CD14-positive monocyte (primary cell): ENCODE measurements at regions not wholly inside any gene's neighbourhood (a gene's known extent, or its start where the extent isn't known, plus 50 kb on each side); places are given as distances from the start of the nearest gene placed in this dataset.

Experiments
- DNase-seq, 3 donors: peaks; one replicate each; pipeline ENCODE4 v3.0.0-alpha.2; 2011 to 2022
- H2AFZ ChIP-seq: 2 replicates; pipeline ENCODE4 v1.6.0; 2012; ENCODE audit warnings: mild to moderate bottlenecking, low read depth, low read length, inconsistent platforms; ENCODE audit not compliant: insufficient read depth, poor library complexity, severe bottlenecking
- H3K27ac ChIP-seq, 2 donors: 1 replicate in 1 of 2; 2 replicates in 1 of 2; pipeline ENCODE4 v1.5.1; 2012 to 2013; ENCODE audit warnings: low read length in 2 of 2, control low read depth in 1 of 2, inconsistent platforms in 1 of 2, low read depth in 1 of 2, mild to moderate bottlenecking in 1 of 2
- H3K27me3 ChIP-seq, 2 donors: one replicate each; pipeline versions ENCODE4 v1.6.0 to v1.6.1; 2011 to 2013; ENCODE audit warnings: low read length in 2 of 2; ENCODE audit not compliant: control insufficient read depth in 2 of 2, insufficient read depth in 2 of 2
- H3K36me3 ChIP-seq, 2 donors: replicated peaks in 1 of 2; 1 replicate in 1 of 2; 2 replicates in 1 of 2; pipeline versions ENCODE4 v1.5.1 to v1.6.1; 2012 to 2013; ENCODE audit warnings: low read length in 2 of 2, control low read depth in 1 of 2, inconsistent platforms in 1 of 2, mild to moderate bottlenecking in 1 of 2; ENCODE audit not compliant: insufficient read depth in 2 of 2, control insufficient read depth in 1 of 2
- H3K4me1 ChIP-seq, 2 donors: 1 replicate in 1 of 2; 2 replicates in 1 of 2; pipeline versions ENCODE4 v1.5.1 to v1.6.1; 2012 to 2013; ENCODE audit warnings: low read length in 2 of 2, control low read depth in 1 of 2, inconsistent platforms in 1 of 2, mild to moderate bottlenecking in 1 of 2, moderate library complexity in 1 of 2; ENCODE audit not compliant: insufficient read depth in 2 of 2, control insufficient read depth in 1 of 2
- H3K4me2 ChIP-seq: replicated peaks from 2 replicates; pipeline ENCODE3; 2012; ENCODE audit warnings: low read length, moderate library complexity, mild to moderate bottlenecking; ENCODE audit not compliant: poor library complexity, severe bottlenecking; ENCODE audit errors: extremely low read depth
- H3K4me3 ChIP-seq, 3 experiments: fragments of 200-600 bp in 1 of 3; sonication (generic) in 1 of 3; replicated peaks in 1 of 3; 1 replicate in 2 of 3; 2 replicates in 1 of 3; pipeline ENCODE4 v1.5.1; 2011 to 2013; ENCODE audit warnings: low read length in 3 of 3, mild to moderate bottlenecking in 3 of 3, control low read depth in 2 of 3, low read depth in 2 of 3, inconsistent platforms in 1 of 3, moderate library complexity in 1 of 3
- H3K79me2 ChIP-seq: 2 replicates; pipeline ENCODE4 v1.6.0; 2012; ENCODE audit warnings: mild to moderate bottlenecking, control low read depth, inconsistent platforms, low read length, moderate library complexity; ENCODE audit not compliant: insufficient read depth
- H3K9ac ChIP-seq: 2 replicates; pipeline ENCODE4 v1.6.0; 2017; ENCODE audit warnings: low read length, mild to moderate bottlenecking; ENCODE audit not compliant: insufficient read depth, poor library complexity, severe bottlenecking
- H3K9me3 ChIP-seq, 2 donors: replicated peaks in 1 of 2; 1 replicate in 1 of 2; 2 replicates in 1 of 2; pipeline versions ENCODE4 v1.5.1 to v1.6.1; 2012 to 2013; ENCODE audit warnings: low read length in 2 of 2, control low read depth in 1 of 2; ENCODE audit not compliant: control insufficient read depth in 1 of 2, insufficient read depth in 1 of 2
- H4K20me1 ChIP-seq: 2 replicates; pipeline ENCODE4 v1.6.0; 2012; ENCODE audit warnings: mild to moderate bottlenecking, low read length, control low read depth, moderate library complexity; ENCODE audit not compliant: insufficient read depth
- H3K27ac Mint-ChIP-seq, 7 donors: one replicate each; pipeline ENCODE4 v1.8.0; 2020; ENCODE audit warnings: mild to moderate bottlenecking in 7 of 7, mixed read lengths in 7 of 7, moderate library complexity in 6 of 7, inconsistent platforms in 2 of 7
- H3K27me3 Mint-ChIP-seq, 3 donors: one replicate each; pipeline ENCODE4 v1.8.0; 2021 to 2022; ENCODE audit warnings: low read depth in 3 of 3, mild to moderate bottlenecking in 3 of 3, mixed read lengths in 3 of 3, moderate library complexity in 3 of 3, inconsistent platforms in 1 of 3
- H3K36me3 Mint-ChIP-seq, 2 donors: one replicate each; pipeline ENCODE4 v1.8.0; 2020; ENCODE audit warnings: mixed read lengths in 2 of 2, inconsistent platforms in 1 of 2, mild to moderate bottlenecking in 1 of 2
- H3K4me1 Mint-ChIP-seq: one replicate; pipeline ENCODE4 v1.8.0; 2020; ENCODE audit warnings: mild to moderate bottlenecking, mixed read lengths
- H3K4me3 Mint-ChIP-seq, 2 donors: one replicate each; pipeline ENCODE4 v1.8.0; 2020; ENCODE audit warnings: mild to moderate bottlenecking in 2 of 2, mixed read lengths in 2 of 2, moderate library complexity in 1 of 2
- H3K9me3 Mint-ChIP-seq, 7 donors: one replicate each; pipeline ENCODE4 v1.8.0; 2020 to 2022; ENCODE audit warnings: mixed read lengths in 7 of 7, mild to moderate bottlenecking in 6 of 7, moderate library complexity in 6 of 7, inconsistent platforms in 2 of 7
- WGBS: methylation state at CpG from one replicate; pipeline ENCODE4 v1.1.5; 2013; ENCODE audit warnings: missing lambda C conversion rate; ENCODE audit not compliant: insufficient coverage; 5-methylcytosine and 5-hydroxymethylcytosine counted together
- intact Hi-C, 2 donors: fragments of 100-400 bp; cut with micrococcal nuclease; formaldehyde crosslinking; loops; one replicate each; pipeline versions ENCODE4 v1.15.0 to v1.15.1; 2023
- TF ChIP-seq, protein P1 (sequence below): fragments of 200-600 bp; IDR thresholded peaks from one replicate; pipeline ENCODE4 v1.8.0; 2022; ENCODE audit warnings: antibody characterized with exemption, mild to moderate bottlenecking

- no peaks in the 10 kb centered on the region for H3K27me3 ChIP-seq
- no peaks in the 10 kb centered on the region for H3K4me1 ChIP-seq
- Mint-ChIP-seq H3K27ac (no peak overlapping the region), H3K27me3 (no peaks in the 10 kb centered on the region), H3K36me3 (no peaks in the 10 kb centered on the region), H3K9me3 (peaks cover 0 to 3% (median 0%) of the 10 kb centered on the region in 7 donors), H3K4me3 (no peak overlapping the region), H3K4me1 (no peaks in the 10 kb centered on the region)
- no peak overlapping the region for H3K4me2 ChIP-seq
- H4K20me1 ChIP-seq = no peaks in the 10 kb centered on the region
- no peak overlapping the region for H3K4me3 ChIP-seq
- H3K9me3 ChIP-seq = no peaks in the 10 kb centered on the region
- H3K9ac ChIP-seq = no peak overlapping the region
- intact Hi-C loops = no loop called here
- H2AFZ ChIP-seq = no peak overlapping the region
- no peaks in the 10 kb centered on the region for H3K79me2 ChIP-seq
- DNase-seq = no peak
- TF ChIP-seq, protein P1, sequence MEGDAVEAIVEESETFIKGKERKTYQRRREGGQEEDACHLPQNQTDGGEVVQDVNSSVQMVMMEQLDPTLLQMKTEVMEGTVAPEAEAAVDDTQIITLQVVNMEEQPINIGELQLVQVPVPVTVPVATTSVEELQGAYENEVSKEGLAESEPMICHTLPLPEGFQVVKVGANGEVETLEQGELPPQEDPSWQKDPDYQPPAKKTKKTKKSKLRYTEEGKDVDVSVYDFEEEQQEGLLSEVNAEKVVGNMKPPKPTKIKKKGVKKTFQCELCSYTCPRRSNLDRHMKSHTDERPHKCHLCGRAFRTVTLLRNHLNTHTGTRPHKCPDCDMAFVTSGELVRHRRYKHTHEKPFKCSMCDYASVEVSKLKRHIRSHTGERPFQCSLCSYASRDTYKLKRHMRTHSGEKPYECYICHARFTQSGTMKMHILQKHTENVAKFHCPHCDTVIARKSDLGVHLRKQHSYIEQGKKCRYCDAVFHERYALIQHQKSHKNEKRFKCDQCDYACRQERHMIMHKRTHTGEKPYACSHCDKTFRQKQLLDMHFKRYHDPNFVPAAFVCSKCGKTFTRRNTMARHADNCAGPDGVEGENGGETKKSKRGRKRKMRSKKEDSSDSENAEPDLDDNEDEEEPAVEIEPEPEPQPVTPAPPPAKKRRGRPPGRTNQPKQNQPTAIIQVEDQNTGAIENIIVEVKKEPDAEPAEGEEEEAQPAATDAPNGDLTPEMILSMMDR = no peak
- WGBS = no CpG with 5 or more reads among the region's 1 CpG
- no peaks in the 10 kb centered on the region for H3K36me3 ChIP-seq
- H3K27ac ChIP-seq = no peak overlapping the region
Observed at GRCh38 chr11:114982141-114982540, 303.8 kb downstream of the NXPE2 start.

DNA sequence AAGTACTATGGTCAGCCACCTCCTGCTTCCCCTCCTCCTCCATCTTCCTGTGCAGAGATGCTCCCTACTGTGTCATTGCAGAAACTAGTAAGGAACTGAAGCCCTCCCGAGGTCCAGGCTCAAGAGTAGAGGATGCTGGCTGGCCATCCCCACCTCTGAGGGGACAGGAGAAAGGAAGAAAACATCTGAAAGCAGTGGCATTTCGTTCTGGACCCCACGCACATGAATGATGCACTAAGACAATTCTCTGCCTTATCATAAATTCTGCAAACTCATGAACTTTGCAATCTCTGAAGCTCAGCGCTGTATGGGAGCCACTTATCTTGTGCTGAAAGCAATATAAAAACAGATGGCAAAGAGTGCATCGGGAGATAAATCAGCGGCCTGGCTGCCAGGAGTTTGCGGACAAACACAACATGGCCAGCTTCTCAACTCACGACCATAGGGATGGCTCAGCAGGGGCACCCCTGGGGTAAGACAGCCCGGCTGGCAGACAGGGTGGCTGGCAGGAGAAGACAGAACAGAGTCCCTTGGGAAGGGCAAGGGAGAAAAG, 306.4 kb downstream of the NXPE2 start:
- H3K79me2 ChIP-seq = no peaks in the 10 kb centered on the region
- H3K4me1 ChIP-seq = no peaks in the 10 kb centered on the region
- Mint-ChIP-seq H3K4me3 (no peak overlapping the region), H3K4me1 (no peaks in the 10 kb centered on the region), H3K27ac (no peak overlapping the region), H3K9me3 (peaks cover 0 to 3% (median 2%) of the 10 kb centered on the region in 7 donors), H3K27me3 (no peaks in the 10 kb centered on the region), H3K36me3 (no peaks in the 10 kb centered on the region)
- no peaks in the 10 kb centered on the region for H3K27me3 ChIP-seq
- no peak overlapping the region for H3K4me3 ChIP-seq
- no peak overlapping the region for H3K9ac ChIP-seq
- no peak for DNase-seq
- H3K4me2 ChIP-seq = no peak overlapping the region
- H3K27ac ChIP-seq = no peak overlapping the region
- no peaks in the 10 kb centered on the region for H3K9me3 ChIP-seq
- WGBS = 90% methylated on average over 6 of the region's 9 CpGs
- no peak overlapping the region for H2AFZ ChIP-seq
- intact Hi-C loops = no loop called here
- TF ChIP-seq, protein P1 = no peak
- H3K36me3 ChIP-seq = no peaks in the 10 kb centered on the region
- H4K20me1 ChIP-seq = no peaks in the 10 kb centered on the region
